SK-N-SH treated with all-trans-retinoic acid at 6 μM for 48 hours (cell line): ENCODE measurements at regions not wholly inside any gene's neighbourhood (a gene's known extent, or its start where the extent isn't known, plus 50 kb on each side); places are given as distances from the start of the nearest gene placed in this dataset.

Experiments used
- ATAC-seq: fragments of 200-7000 bp; cut with Tn5 transposase; 3 replicates; pipeline ENCODE4 v1.9.1; 2020; ENCODE audit warnings: mild to moderate bottlenecking, moderate library complexity
- BACH2 ChIP-seq: fragments of 250-450 bp; sonication (Bioruptor Pico); IDR thresholded peaks from 2 replicates; pipeline ENCODE4 v1.9.0; 2021; ENCODE audit warnings: mild to moderate bottlenecking, borderline replicate concordance
- CREB5 ChIP-seq: fragments of 250-450 bp; sonication (Bioruptor Pico); IDR thresholded peaks from 2 replicates; pipeline ENCODE4 v1.5.1; 2020; ENCODE audit warnings: low read depth, mild to moderate bottlenecking, moderate library complexity
- CSDC2 ChIP-seq: fragments of 250-450 bp; sonication (Bioruptor Pico); IDR thresholded peaks from 2 replicates; pipeline ENCODE4 v1.5.0; 2020; ENCODE audit warnings: mild to moderate bottlenecking, moderate library complexity
- ESRRG ChIP-seq: fragments of 250-450 bp; sonication (Bioruptor Pico); IDR thresholded peaks from 2 replicates; pipeline ENCODE4 v1.6.1; 2021; ENCODE audit warnings: mild to moderate bottlenecking
- GLIS3 ChIP-seq: fragments of 250-450 bp; sonication (Bioruptor Pico); IDR thresholded peaks from 2 replicates; pipeline ENCODE4 v1.5.0; 2020; ENCODE audit warnings: mild to moderate bottlenecking, moderate library complexity
- ISL1 ChIP-seq: fragments of 250-450 bp; sonication (Bioruptor Pico); IDR thresholded peaks from 2 replicates; pipeline ENCODE4 v2.1.2; 2022; ENCODE audit warnings: mild to moderate bottlenecking, moderate library complexity
- OSR1 ChIP-seq: fragments of 250-450 bp; sonication (Bioruptor Pico); IDR thresholded peaks from 2 replicates; pipeline ENCODE4 v1.8.0; 2022; ENCODE audit warnings: moderate library complexity, mild to moderate bottlenecking, inconsistent platforms
- PATZ1 ChIP-seq: fragments of 250-450 bp; sonication (Bioruptor Pico); IDR thresholded peaks from 2 replicates; pipeline ENCODE4 v1.8.0; 2020; ENCODE audit warnings: mild to moderate bottlenecking, moderate library complexity, borderline replicate concordance
- POU6F1 ChIP-seq: fragments of 250-450 bp; sonication (Bioruptor Pico); IDR thresholded peaks from 2 replicates; pipeline ENCODE4 v1.8.0; 2021; ENCODE audit warnings: low read depth, mild to moderate bottlenecking, moderate library complexity, borderline replicate concordance
- PPARA ChIP-seq: fragments of 250-450 bp; sonication (Bioruptor Pico); IDR thresholded peaks from 2 replicates; pipeline ENCODE4 v1.5.0; 2020; ENCODE audit warnings: mild to moderate bottlenecking, borderline replicate concordance
- RARB ChIP-seq: fragments of 250-450 bp; sonication (Bioruptor Pico); IDR thresholded peaks from 2 replicates; pipeline ENCODE4 v1.8.0; 2021; ENCODE audit warnings: mild to moderate bottlenecking, moderate library complexity
- SNAI2 ChIP-seq: fragments of 250-450 bp; sonication (Bioruptor Pico); IDR thresholded peaks from 2 replicates; pipeline ENCODE4 v1.5.0; 2020; ENCODE audit warnings: mild to moderate bottlenecking, moderate library complexity
- TCF4 ChIP-seq: fragments of 250-450 bp; sonication (Bioruptor Pico); IDR thresholded peaks from 2 replicates; pipeline ENCODE4 v1.8.0; 2021; ENCODE audit warnings: mild to moderate bottlenecking, moderate library complexity, borderline replicate concordance
- TOX ChIP-seq: fragments of 250-450 bp; sonication (Bioruptor Pico); IDR thresholded peaks from 2 replicates; pipeline ENCODE4 v1.8.0; 2021; ENCODE audit warnings: mild to moderate bottlenecking, moderate library complexity, borderline replicate concordance
- TSHZ2 ChIP-seq: fragments of 250-450 bp; sonication (Bioruptor Pico); IDR thresholded peaks from 2 replicates; pipeline ENCODE4 v1.5.0; 2020; ENCODE audit warnings: mild to moderate bottlenecking, moderate library complexity
- ZC3H10 ChIP-seq: fragments of 250-450 bp; sonication (Bioruptor Pico); IDR thresholded peaks from 2 replicates; pipeline ENCODE4 v1.5.1; 2021; ENCODE audit warnings: mild to moderate bottlenecking, moderate library complexity
- ZFP3 ChIP-seq: fragments of 250-450 bp; sonication (Bioruptor Pico); IDR thresholded peaks from 2 replicates; pipeline ENCODE4 v1.5.0; 2020; ENCODE audit warnings: mild to moderate bottlenecking, moderate library complexity
- ZNF565 ChIP-seq: fragments of 450-650 bp; formaldehyde crosslinking; conservative IDR thresholded peaks from 2 replicates; pipeline ENCODE4 v1.5.0; 2020; ENCODE audit warnings: low read depth, mild to moderate bottlenecking, moderate library complexity
- ZNF70 ChIP-seq: fragments of 450-650 bp; formaldehyde crosslinking; IDR thresholded peaks from 2 replicates; pipeline ENCODE4 v1.5.0; 2020; ENCODE audit warnings: mild to moderate bottlenecking, moderate library complexity
- ZNF8 ChIP-seq: fragments of 450-650 bp; formaldehyde crosslinking; IDR thresholded peaks from 2 replicates; pipeline ENCODE4 v1.5.0; 2020; ENCODE audit warnings: mild to moderate bottlenecking, moderate library complexity

- TF ChIP-seq SNAI2 (CRISPR knock-in tag) (no peak), POU6F1 (CRISPR knock-in tag) (no peak), ISL1 (CRISPR knock-in tag) (no peak), TCF4 (CRISPR knock-in tag) (no peak), CSDC2 (CRISPR knock-in tag) (no peak), PATZ1 (CRISPR knock-in tag) (no peak), TSHZ2 (no peak), PPARA (no peak), ZC3H10 (CRISPR knock-in tag) (no peak), OSR1 (CRISPR knock-in tag) (no peak), ZFP3 (CRISPR knock-in tag) (no peak), ZNF70 (CRISPR knock-in tag) (no peak)
- ATAC-seq: no peak
Observed at GRCh38 chr15:61519296-61519695, 290.2 kb upstream of the RORA start.

GRCh38 chr15:61518191-61518950 is 289.3 kb upstream of the RORA start:
- ATAC-seq: peak; percentile 87
- TF ChIP-seq SNAI2 (CRISPR knock-in tag): no peak
- no peak for TF ChIP-seq POU6F1 (CRISPR knock-in tag)
- TF ChIP-seq CSDC2 (CRISPR knock-in tag): no peak
- no peak for TF ChIP-seq ZFP3 (CRISPR knock-in tag)
- no peak for TF ChIP-seq OSR1 (CRISPR knock-in tag)
- no peak for TF ChIP-seq ZNF70 (CRISPR knock-in tag)
- no peak for TF ChIP-seq RARB (CRISPR knock-in tag)
- TF ChIP-seq TCF4 (CRISPR knock-in tag): no peak
- TF ChIP-seq ZC3H10 (CRISPR knock-in tag): no peak
- no peak for TF ChIP-seq PATZ1 (CRISPR knock-in tag)
- no peak for TF ChIP-seq ZNF565 (CRISPR knock-in tag)
- TF ChIP-seq BACH2 (CRISPR knock-in tag): no peak
- no peak for TF ChIP-seq ISL1 (CRISPR knock-in tag)
- TF ChIP-seq ESRRG: no peak
- TF ChIP-seq GLIS3 (CRISPR knock-in tag): no peak
- no peak for TF ChIP-seq TOX (CRISPR knock-in tag)
- no peak for TF ChIP-seq PPARA
- TF ChIP-seq CREB5 (CRISPR knock-in tag): no peak
- no peak for TF ChIP-seq ZNF8
